Epidermal melanocyte (primary cell): ENCODE measurements at regions not wholly inside any gene's neighbourhood (a gene's known extent, or its start where the extent isn't known, plus 50 kb on each side); places are given as distances from the start of the nearest gene placed in this dataset.
"Not testable (repeated sequence)": the region's sequence is repeated elsewhere in the genome, so short reads cannot be mapped to it uniquely, and the experiment has no call there.

Experiments used
- DNase-seq: peaks from one replicate; pipeline ENCODE4 v3.0.0; 2011; ENCODE audit warnings: low spot score; ENCODE audit not compliant: insufficient read length

- DNase-seq = no peak
These were observed 56.7 kb downstream of the CCDC74A start for GRCh38 chr2:131584380-131584779.

GRCh38 chr2:131584940-131585339 is 57.3 kb downstream of the CCDC74A start:
- DNase-seq = no peak

GRCh38 chr2:131588152-131588873 is 60.6 kb downstream of the CCDC74A start:
- no peak for DNase-seq

GRCh38 chr2:131589126-131589525 is 61.4 kb downstream of the CCDC74A start:
- DNase-seq = not testable (repeated sequence)

- no peak for DNase-seq
These were observed 62.7 kb downstream of the CCDC74A start for GRCh38 chr2:131590366-131590765.

GRCh38 chr2:131590896-131591295 is 63.2 kb downstream of the CCDC74A start:
- DNase-seq = no peak

GRCh38 chr2:131596561-131596960 is 68.9 kb downstream of the CCDC74A start:
- not testable (repeated sequence) for DNase-seq

GRCh38 chr2:131602444-131602843 is 74.8 kb downstream of the CCDC74A start:
- DNase-seq = not testable (repeated sequence)

- not testable (repeated sequence) for DNase-seq
These were observed 77.0 kb downstream of the CCDC74A start for GRCh38 chr2:131604652-131605051.

- not testable (repeated sequence) for DNase-seq
These were observed 78.7 kb downstream of the CCDC74A start for GRCh38 chr2:131606366-131606765.

GRCh38 chr2:131607056-131607455 is 79.4 kb downstream of the CCDC74A start:
- not testable (repeated sequence) for DNase-seq

- DNase-seq = not testable (repeated sequence)
These were observed 86.9 kb downstream of the CCDC74A start for GRCh38 chr2:131614539-131614938.

GRCh38 chr2:131618320-131618719 is 90.6 kb downstream of the CCDC74A start:
- DNase-seq = not testable (repeated sequence)

GRCh38 chr2:131622874-131623273 is 95.2 kb downstream of the CCDC74A start:
- not testable (repeated sequence) for DNase-seq

GRCh38 chr2:131626011-131626410 is 98.3 kb downstream of the CCDC74A start:
- DNase-seq = not testable (repeated sequence)

- not testable (repeated sequence) for DNase-seq
These were observed 98.9 kb downstream of the CCDC74A start for GRCh38 chr2:131626565-131626964.

GRCh38 chr2:131627777-131628176 is 100.1 kb downstream of the CCDC74A start:
- not testable (repeated sequence) for DNase-seq

- DNase-seq = not testable (repeated sequence)
These were observed 104.0 kb downstream of the CCDC74A start for GRCh38 chr2:131631648-131632047.

- not testable (repeated sequence) for DNase-seq
These were observed 105.7 kb downstream of the CCDC74A start for GRCh38 chr2:131633405-131633804.

GRCh38 chr2:131633827-131634695 is 106.4 kb downstream of the CCDC74A start:
- not testable (repeated sequence) for DNase-seq

GRCh38 chr2:131635611-131636010 is 107.9 kb downstream of the CCDC74A start:
- no peak for DNase-seq

GRCh38 chr2:131636704-131637308 is 109.1 kb downstream of the CCDC74A start:
- not testable (repeated sequence) for DNase-seq
